Astrocyte of the cerebellum (primary cell): ENCODE measurements at regions not wholly inside any gene's neighbourhood (a gene's known extent, or its start where the extent isn't known, plus 50 kb on each side); places are given as distances from the start of the nearest gene placed in this dataset.

Source experiments
- DNase-seq: peaks from one replicate; pipeline ENCODE4 v3.0.0-alpha.2; 2011; ENCODE audit warnings: low read depth
- H3K4me3 ChIP-seq: 2 replicates; pipeline ENCODE4 v1.5.1; 2011; ENCODE audit warnings: mild to moderate bottlenecking, low read depth, low read length, moderate library complexity
- in situ Hi-C: cut with HindIII; loops from 2 replicates; pipeline ENCODE4 v1.10.0; 2017; ENCODE audit warnings: low sequenced_read_pairs
- TF ChIP-seq, protein P1 (sequence below): IDR thresholded peaks from 2 replicates; pipeline ENCODE4 v1.5.1; 2012; ENCODE audit warnings: low read length, low read depth, moderate library complexity, mild to moderate bottlenecking; ENCODE audit errors: missing control alignments

DNA sequence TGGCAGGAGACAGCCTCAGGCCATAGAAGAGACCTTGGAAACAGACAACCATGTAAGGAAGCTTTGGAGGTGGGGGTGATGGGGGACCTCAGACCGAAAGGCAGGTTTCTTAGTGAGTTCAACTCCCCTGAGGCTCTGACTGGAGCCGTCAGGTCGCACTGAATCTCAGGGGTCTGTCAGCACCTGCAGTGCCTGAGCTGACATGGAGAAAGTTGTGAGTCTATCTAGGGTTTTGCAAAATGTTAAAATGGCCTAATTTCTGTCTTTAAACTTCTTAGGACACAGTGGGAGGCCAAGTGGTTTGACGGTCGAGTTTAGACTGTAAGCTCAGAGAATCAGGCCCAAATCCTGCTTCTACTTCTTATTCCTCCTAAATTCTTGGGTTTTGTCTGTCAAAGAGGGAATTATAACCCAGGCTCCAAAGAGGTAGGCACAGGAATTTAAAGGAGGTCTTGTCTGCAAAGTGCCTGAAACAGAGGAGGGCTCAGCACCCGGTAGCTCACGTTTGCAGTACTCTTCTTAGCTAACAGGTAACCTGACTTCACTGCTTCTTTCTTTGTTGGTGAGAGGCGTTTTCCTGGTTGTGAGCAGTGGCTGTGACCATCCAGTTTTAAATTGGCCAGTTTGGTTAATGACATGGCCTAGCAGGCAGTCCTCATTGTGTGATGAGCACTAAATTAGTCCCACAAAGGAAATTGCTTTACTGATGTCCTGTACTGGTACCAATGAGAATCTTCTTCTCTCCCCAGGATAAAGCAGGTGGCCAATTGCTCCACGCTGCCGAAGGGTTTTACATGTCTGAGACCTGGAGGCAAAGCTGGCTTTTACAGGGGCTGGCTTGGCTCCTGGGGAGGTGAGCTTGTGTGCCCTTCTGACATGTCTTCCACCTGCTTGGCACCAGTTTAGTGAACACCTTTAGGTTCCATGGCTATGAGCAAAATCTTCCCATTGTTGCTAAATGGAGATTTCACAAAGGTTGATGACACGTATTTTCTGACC lies 95.7 kb downstream of the MYCN start:
- in situ Hi-C loops, result no loop called here
- no peak overlapping the region for H3K4me3 ChIP-seq
- no peak for DNase-seq
- TF ChIP-seq, protein P1, sequence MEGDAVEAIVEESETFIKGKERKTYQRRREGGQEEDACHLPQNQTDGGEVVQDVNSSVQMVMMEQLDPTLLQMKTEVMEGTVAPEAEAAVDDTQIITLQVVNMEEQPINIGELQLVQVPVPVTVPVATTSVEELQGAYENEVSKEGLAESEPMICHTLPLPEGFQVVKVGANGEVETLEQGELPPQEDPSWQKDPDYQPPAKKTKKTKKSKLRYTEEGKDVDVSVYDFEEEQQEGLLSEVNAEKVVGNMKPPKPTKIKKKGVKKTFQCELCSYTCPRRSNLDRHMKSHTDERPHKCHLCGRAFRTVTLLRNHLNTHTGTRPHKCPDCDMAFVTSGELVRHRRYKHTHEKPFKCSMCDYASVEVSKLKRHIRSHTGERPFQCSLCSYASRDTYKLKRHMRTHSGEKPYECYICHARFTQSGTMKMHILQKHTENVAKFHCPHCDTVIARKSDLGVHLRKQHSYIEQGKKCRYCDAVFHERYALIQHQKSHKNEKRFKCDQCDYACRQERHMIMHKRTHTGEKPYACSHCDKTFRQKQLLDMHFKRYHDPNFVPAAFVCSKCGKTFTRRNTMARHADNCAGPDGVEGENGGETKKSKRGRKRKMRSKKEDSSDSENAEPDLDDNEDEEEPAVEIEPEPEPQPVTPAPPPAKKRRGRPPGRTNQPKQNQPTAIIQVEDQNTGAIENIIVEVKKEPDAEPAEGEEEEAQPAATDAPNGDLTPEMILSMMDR, result no peak

DNA sequence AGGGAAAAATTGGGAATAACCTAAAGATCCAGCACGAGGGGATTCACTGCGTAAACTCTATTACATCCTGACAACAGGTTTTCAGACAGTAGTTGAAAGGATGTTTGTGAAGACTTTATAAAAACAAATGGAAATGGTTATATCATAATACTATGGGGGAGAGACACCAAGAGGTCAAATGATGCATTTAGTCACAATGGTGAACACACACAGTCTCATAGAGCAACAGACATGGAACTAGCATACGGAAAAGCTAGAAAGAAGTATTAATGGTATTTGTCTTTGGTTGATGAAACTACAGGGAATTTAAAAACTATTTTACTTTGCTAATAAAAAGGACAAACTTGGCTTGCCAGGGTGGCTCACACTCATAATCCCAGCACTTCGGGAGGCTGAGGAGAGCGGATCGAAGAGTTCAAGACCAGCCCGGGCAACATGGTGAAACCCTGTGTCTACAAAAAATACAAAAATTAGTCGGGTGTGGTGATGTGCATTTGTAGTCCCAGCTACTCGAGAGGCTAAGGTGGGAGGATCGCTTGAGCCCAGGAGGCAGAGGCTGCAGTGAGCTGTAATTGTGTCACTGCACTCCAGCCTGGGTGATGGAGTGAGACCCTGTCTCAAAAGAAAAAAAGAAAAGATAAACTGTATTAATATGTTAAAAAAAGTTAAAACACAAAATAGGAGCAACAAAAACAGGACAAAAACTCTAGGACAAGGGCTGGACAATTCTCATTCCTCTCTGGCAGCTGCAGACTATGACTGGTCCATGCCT lies 94.8 kb downstream of the MYCN start:
- TF ChIP-seq, protein P1, result no peak
- H3K4me3 ChIP-seq, result no peak overlapping the region
- DNase-seq, result no peak
- in situ Hi-C loops, result no loop called here

- in situ Hi-C loops, result no loop called here
- TF ChIP-seq, protein P1, result no peak
- no peak for DNase-seq
- H3K4me3 ChIP-seq, result no peak overlapping the region
Measured at GRCh38 chr2:16034151-16034974, 94.0 kb downstream of the MYCN start.

- TF ChIP-seq, protein P1, result no peak
- in situ Hi-C loops, result no loop called here
- DNase-seq, result no peak
- H3K4me3 ChIP-seq, result no peak overlapping the region
Measured at GRCh38 chr2:16033032-16033293, 92.6 kb downstream of the MYCN start.

DNA sequence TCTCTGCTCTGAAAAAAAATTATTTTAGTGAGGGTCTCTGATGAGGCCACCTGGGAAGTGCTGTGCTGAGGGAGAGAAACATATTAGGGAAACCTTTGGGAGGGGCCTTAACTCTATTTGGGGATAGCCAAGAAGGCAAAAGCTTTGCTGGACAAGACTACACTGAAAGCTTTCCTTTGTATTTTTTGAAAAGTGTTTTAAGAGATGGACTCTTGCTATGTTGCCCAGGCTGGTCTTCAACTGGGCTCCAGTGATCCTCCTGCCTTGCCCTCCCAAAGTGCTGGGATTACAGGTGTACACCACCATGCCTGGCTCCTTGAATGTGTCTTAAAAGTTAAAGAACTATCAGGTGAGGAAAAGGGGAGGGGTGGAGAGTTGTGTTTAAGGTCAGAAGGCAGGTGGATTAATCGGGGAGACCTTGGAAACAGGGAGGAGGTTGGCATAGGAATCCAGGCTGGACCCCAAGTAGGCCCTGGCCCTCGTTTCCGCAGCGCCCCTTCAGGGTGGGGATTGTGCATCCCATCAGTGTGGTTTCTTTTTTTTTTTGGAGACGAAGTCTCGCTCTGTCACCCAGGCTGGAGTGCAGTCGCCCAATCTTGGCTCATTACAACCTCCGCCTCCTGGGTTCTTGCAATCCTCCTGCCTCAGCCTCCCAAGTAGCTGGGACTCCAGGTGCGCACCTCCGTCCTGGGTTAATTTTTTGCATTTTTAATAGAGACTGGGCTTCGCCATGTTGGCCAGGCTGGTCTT lies 92.1 kb downstream of the MYCN start:
- TF ChIP-seq, protein P1, result no peak
- no peak overlapping the region for H3K4me3 ChIP-seq
- in situ Hi-C loops, result no loop called here
- no peak for DNase-seq

GRCh38 chr2:16031848-16032159 lies 91.5 kb downstream of the MYCN start:
- no peak overlapping the region for H3K4me3 ChIP-seq
- TF ChIP-seq, protein P1, result no peak
- no peak for DNase-seq
- in situ Hi-C loops, result no loop called here
